Common myeloid progenitor, CD34-positive (primary cell): ENCODE measurements at regions not wholly inside any gene's neighbourhood (a gene's known extent, or its start where the extent isn't known, plus 50 kb on each side); places are given as distances from the start of the nearest gene placed in this dataset.

ENCODE experiments used
- CTCF ChIA-PET: fragments of 350-600 bp; sonication (Branson Sonifier 250); formaldehyde crosslinking; loops from one replicate; lab custom pipeline; 2021; ENCODE audit warnings: antibody characterized with exemption; lab: Charles Lee
- POLR2A ChIA-PET: fragments of 350-600 bp; sonication (Branson Sonifier 250); formaldehyde crosslinking; loops from one replicate; lab custom pipeline; 2021; ENCODE audit warnings: antibody characterized with exemption; lab: Charles Lee
- DNase-seq, 3 donors: peaks; one replicate each; pipeline versions ENCODE4 v3.0.0 to v3.0.0-alpha.2; 2013
- H3K27ac ChIP-seq, 2 experiments: 1 replicate in 1 of 2; 2 replicates in 1 of 2; pipeline ENCODE4 v1.7.0; 2013; ENCODE audit warnings: inconsistent platforms in 2 of 2, low read length in 2 of 2, mild to moderate bottlenecking in 2 of 2, low read depth in 1 of 2, moderate library complexity in 1 of 2; ENCODE audit not compliant: severe bottlenecking in 2 of 2, insufficient read depth in 1 of 2, poor library complexity in 1 of 2
- H3K27me3 ChIP-seq, 5 experiments: replicated peaks in 2 of 5; 1 replicate in 3 of 5; 2 replicates in 2 of 5; pipeline versions ENCODE4 v1.6.1 to v1.7.0; 2013; ENCODE audit warnings: low read length in 4 of 5, mild to moderate bottlenecking in 2 of 5, moderate library complexity in 2 of 5, inconsistent platforms in 1 of 5; ENCODE audit not compliant: insufficient read depth in 5 of 5, control insufficient read depth in 4 of 5
- H3K36me3 ChIP-seq, 4 experiments: 1 replicate in 2 of 4; 2 replicates in 2 of 4; pipeline versions ENCODE4 v1.6.1 to v1.7.0; 2013; ENCODE audit warnings: low read length in 3 of 4, control low read depth in 1 of 4, mild to moderate bottlenecking in 1 of 4; ENCODE audit not compliant: control insufficient read depth in 4 of 4, insufficient read depth in 4 of 4
- H3K4me1 ChIP-seq, 4 experiments: 1 replicate in 3 of 4; 2 replicates in 1 of 4; pipeline versions ENCODE4 v1.6.1 to v1.7.1; 2013; ENCODE audit warnings: low read length in 3 of 4, mild to moderate bottlenecking in 3 of 4, control low read depth in 1 of 4, inconsistent platforms in 1 of 4, moderate library complexity in 1 of 4; ENCODE audit not compliant: control insufficient read depth in 4 of 4, insufficient read depth in 4 of 4; ENCODE audit errors: control extremely low read depth in 1 of 4
- H3K4me3 ChIP-seq, 7 experiments: 1 replicate in 4 of 7; 2 replicates in 3 of 7; pipeline versions ENCODE4 v1.5.1 to v1.7.0; 2013; ENCODE audit warnings: mild to moderate bottlenecking in 7 of 7, low read length in 6 of 7, moderate library complexity in 6 of 7, inconsistent platforms in 2 of 7, low read depth in 2 of 7, control low read depth in 1 of 7; ENCODE audit not compliant: insufficient read depth in 4 of 7, control insufficient read depth in 1 of 7; ENCODE audit errors: extremely low read depth in 1 of 7
- H3K9me3 ChIP-seq, 5 experiments: 1 replicate in 4 of 5; 2 replicates in 1 of 5; pipeline versions ENCODE4 v1.6.1 to v1.7.1; 2013; ENCODE audit warnings: low read length in 4 of 5, mild to moderate bottlenecking in 2 of 5, inconsistent platforms in 1 of 5, low read depth in 1 of 5, moderate library complexity in 1 of 5; ENCODE audit not compliant: control insufficient read depth in 4 of 5, insufficient read depth in 2 of 5; ENCODE audit errors: control extremely low read depth in 1 of 5
- WGBS: methylation state at CpG from one replicate; pipeline ENCODE4 v1.1.5; 2013; ENCODE audit not compliant: insufficient coverage; 5-methylcytosine and 5-hydroxymethylcytosine counted together

DNA sequence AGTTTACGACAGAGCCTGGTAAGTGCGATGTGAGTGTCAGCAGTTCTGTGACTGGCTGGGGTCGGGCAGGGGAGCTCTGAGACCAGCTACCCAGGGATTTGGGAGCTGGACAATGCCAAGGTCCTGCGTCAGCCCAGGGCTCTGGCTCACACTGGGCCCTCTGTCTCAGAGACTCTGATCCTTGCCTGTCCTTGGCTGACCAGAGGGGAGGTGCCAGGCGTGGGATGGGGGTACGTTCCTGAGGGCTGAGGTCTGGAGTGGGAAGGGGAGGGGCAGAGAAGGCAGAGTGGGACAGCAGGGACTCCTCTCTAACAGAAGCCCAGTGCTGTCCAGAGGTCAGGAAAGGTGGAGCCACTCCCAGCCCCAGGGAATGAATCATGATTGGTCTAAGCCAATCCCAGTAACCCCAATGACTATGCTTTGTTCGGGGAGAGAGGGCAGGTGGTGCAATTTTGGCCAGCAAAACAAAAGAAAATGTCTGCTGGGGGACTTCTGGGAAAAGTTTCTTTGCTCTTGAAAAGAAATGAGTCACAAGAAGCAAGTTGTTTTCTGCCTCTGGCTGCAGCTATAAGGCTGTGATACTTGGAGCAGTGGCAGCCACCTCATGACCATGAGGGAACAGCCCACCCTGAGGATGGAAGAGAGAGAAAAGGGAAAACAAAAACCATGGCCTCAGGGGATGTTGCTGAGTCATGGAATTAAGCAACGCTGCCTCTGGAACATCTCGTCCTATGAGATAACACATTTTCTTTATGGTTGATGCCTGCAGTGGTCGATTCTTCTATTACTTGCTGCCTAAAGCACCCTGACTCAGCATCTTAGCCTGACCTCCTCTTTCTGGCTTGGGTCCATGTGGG lies 108.3 kb downstream of the CHST1 start:
- POLR2A ChIA-PET = no interaction called here
- CTCF ChIA-PET = no interaction called here
- no peaks in the 10 kb centered on the region for H3K4me1 ChIP-seq
- peaks cover 0 to 5% (median 0%) of the 10 kb centered on the region in 5 experiments for H3K27me3 ChIP-seq
- 75% methylated on average over 8 of the region's 10 CpGs for WGBS
- peaks cover 0 to 6% (median 0%) of the 10 kb centered on the region in 5 experiments for H3K9me3 ChIP-seq
- H3K36me3 ChIP-seq = no peaks in the 10 kb centered on the region
- H3K27ac ChIP-seq = no peak overlapping the region
- no peak overlapping the region for H3K4me3 ChIP-seq
- no peak for DNase-seq

DNA sequence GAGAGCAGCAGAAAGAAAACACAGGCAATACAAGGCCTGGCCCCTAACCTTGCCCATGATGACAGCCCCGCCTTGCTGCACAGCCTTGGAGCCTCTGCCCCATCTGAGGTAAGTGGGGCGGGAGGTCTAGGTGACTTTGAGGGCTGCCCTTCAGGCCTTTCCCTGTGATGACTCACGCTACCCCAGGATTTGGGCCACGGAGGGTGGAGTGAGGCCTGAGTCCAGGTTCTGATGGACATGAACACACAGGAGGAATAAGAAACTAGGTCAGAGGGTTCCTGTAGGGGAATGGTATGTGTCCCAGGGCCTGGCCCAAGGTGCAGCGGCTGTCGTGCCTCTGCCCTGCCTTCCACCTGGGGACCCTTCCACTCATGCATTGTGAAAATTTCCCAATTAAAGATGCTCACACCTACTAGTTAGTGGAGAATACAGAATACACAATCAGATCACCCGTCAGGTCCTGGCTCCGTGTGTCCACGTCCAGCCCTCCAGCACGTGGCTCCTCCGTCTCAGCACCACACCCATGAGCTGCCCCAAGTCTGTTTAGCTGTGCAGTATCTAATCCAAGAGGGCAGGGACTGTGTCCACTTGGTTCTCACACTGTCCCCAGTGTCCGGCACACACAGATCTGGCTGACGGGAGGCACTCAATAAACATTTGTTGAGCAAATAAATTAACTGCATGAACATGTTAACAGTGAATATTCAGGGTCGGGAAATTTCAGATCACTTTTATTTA lies 111.0 kb downstream of the CHST1 start:
- H3K27me3 ChIP-seq = peaks cover 0 to 5% (median 2%) of the 10 kb centered on the region in 5 experiments
- H3K9me3 ChIP-seq = peaks cover 0 to 6% (median 0%) of the 10 kb centered on the region in 5 experiments
- no peaks in the 10 kb centered on the region for H3K36me3 ChIP-seq
- peaks cover 0 to 2% (median 0%) of the 10 kb centered on the region in 4 experiments for H3K4me1 ChIP-seq
- ChIA-PET POLR2A (interaction anchor here (0.8 kb wide), 1 partner anchor 15 kb away, joined by 3 read pairs; no protein-coding TSS in a partner anchor), CTCF (no interaction called here)
- whole genome bisulfite sequencing = 91% methylated on average over 13 of the region's 14 CpGs
- no peak overlapping the region for H3K27ac ChIP-seq
- no peak overlapping the region for H3K4me3 ChIP-seq
- no peak for DNase-seq

DNA sequence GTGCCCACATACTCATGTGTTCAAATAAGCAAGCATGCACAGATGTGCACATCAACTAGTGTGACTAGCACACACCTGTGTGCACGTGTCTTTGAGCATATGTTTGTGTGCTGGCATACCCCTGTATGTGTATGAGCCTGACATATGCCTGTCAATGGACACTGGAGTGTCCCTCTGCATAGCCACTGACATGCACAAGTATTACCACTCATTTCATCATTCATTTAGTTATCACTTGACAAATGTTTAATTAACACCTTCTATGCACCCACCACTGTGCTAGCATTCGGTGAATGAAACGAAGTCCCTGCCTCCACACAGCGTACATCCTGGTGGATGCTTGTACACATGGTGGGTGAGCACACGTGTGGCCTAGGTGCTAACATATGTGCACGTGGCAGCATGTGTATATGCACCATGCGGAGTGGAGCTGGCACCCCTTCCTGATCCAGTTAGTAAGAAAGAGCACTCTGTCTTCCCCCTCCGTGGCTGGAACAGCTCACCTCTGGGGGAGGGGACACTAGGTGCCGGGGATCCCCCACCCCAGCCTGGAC lies 112.0 kb downstream of the CHST1 start:
- H3K9me3 ChIP-seq = peaks cover 0 to 6% (median 0%) of the 10 kb centered on the region in 5 experiments
- peaks cover 0 to 3% (median 2%) of the 10 kb centered on the region in 5 experiments for H3K27me3 ChIP-seq
- no peak overlapping the region for H3K4me3 ChIP-seq
- WGBS = 100% methylated on average over 9 of the region's 9 CpGs
- DNase-seq = no peak
- no peak overlapping the region for H3K27ac ChIP-seq
- H3K4me1 ChIP-seq = peaks cover 0 to 2% (median 0%) of the 10 kb centered on the region in 4 experiments
- POLR2A ChIA-PET = no interaction called here
- CTCF ChIA-PET = no interaction called here
- no peaks in the 10 kb centered on the region for H3K36me3 ChIP-seq

DNA sequence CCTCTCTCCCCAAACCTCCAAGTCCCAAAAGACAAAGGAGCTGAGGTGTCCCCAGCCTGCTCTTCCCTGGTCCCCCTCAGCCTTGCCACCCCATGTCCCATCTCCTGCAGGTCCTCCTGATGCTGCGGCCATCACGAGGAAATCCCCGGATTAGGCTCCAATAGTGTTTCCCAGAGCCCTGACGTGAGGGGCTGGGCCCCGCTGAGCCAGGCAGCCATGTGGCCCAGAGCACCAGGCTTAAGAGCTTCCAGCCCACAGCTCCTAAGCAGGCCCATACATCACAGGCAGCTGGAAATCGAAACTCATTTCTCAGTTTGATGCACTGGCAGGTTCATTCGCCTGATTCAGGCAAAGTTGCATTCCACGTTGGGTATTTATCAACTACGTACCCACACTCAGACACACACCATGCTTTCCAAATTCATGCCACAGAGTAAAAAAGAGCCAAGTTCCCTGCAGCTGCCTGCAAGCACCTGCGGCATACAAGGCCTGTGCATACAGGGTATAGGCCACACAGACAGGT lies 114.2 kb downstream of the CHST1 start:
- no peak overlapping the region for H3K4me3 ChIP-seq
- peaks cover 0 to 2% (median 0%) of the 10 kb centered on the region in 4 experiments for H3K4me1 ChIP-seq
- no peaks in the 10 kb centered on the region for H3K36me3 ChIP-seq
- POLR2A ChIA-PET = no interaction called here
- CTCF ChIA-PET = no interaction called here
- peaks cover 0 to 2% (median 2%) of the 10 kb centered on the region in 5 experiments for H3K27me3 ChIP-seq
- H3K27ac ChIP-seq = no peak overlapping the region
- H3K9me3 ChIP-seq = no peaks in the 10 kb centered on the region
- DNase-seq = no peak
- WGBS = 95% methylated on average over 9 of the region's 10 CpGs

DNA sequence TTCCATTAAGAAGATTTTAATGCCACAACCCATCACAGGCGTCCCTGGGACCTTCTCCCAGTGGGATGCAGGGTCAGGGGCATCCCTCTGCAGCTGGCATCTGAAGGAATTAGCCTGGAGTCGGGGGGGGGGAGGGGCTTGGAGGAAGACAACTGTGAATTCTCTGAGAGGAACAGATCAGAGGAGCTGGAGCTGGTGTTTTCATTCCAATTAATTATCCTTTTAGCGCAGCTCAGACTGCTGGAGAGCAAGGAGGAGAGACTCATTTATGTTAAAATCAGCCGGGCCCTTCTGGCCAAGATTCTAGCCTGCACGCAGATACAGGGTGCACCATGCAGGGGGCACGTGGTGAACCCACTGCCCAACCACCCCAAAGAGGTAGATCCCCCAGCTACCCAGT lies 116.2 kb downstream of the CHST1 start:
- DNase-seq = no peak
- POLR2A ChIA-PET = no interaction called here
- CTCF ChIA-PET = no interaction called here
- WGBS = 71% methylated on average over 6 of the region's 6 CpGs
- peaks cover 0 to 2% (median 0%) of the 10 kb centered on the region in 4 experiments for H3K4me1 ChIP-seq
- no peaks in the 10 kb centered on the region for H3K9me3 ChIP-seq
- no peak overlapping the region for H3K27ac ChIP-seq
- H3K4me3 ChIP-seq = no peak overlapping the region
- H3K27me3 ChIP-seq = peaks cover 0 to 2% (median 0%) of the 10 kb centered on the region in 5 experiments
- H3K36me3 ChIP-seq = no peaks in the 10 kb centered on the region

DNA sequence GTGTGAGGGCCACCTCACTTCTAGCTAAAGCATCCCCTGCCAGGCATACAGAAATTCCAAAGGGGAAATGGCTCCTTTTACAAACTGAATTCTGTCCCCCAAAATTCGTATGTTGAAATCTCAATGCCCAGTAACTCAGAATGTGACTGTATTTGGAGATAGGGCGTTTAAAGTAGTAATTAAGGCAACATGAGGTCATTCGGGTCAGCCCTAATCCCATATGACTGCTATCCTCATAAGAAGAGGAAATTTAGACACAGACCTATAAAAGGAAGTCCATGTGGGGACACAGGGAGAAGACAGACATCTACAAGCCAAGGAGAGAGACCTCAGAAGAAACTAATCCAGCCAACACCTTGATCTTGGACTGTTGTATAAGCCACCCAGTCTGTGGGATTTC lies 119.1 kb downstream of the CHST1 start:
- POLR2A ChIA-PET = no interaction called here
- 75% methylated on average over 3 of the region's 3 CpGs for WGBS
- DNase-seq = no peak
- CTCF ChIA-PET = no interaction called here
- no peak overlapping the region for H3K27ac ChIP-seq
- no peaks in the 10 kb centered on the region for H3K4me1 ChIP-seq
- H3K27me3 ChIP-seq = peaks cover 0 to 15% (median 2%) of the 10 kb centered on the region in 5 experiments
- no peak overlapping the region for H3K4me3 ChIP-seq
- no peaks in the 10 kb centered on the region for H3K36me3 ChIP-seq
- H3K9me3 ChIP-seq = no peaks in the 10 kb centered on the region
